ENCODE measurements at regions not wholly inside any gene's neighbourhood (a gene's known extent, or its start where the extent isn't known, plus 50 kb on each side); places are given as distances from the start of the nearest gene placed in this dataset.
"Not testable (repeated sequence)": the region's sequence is repeated elsewhere in the genome, so short reads cannot be mapped to it uniquely, and the experiment has no call there.

DNA sequence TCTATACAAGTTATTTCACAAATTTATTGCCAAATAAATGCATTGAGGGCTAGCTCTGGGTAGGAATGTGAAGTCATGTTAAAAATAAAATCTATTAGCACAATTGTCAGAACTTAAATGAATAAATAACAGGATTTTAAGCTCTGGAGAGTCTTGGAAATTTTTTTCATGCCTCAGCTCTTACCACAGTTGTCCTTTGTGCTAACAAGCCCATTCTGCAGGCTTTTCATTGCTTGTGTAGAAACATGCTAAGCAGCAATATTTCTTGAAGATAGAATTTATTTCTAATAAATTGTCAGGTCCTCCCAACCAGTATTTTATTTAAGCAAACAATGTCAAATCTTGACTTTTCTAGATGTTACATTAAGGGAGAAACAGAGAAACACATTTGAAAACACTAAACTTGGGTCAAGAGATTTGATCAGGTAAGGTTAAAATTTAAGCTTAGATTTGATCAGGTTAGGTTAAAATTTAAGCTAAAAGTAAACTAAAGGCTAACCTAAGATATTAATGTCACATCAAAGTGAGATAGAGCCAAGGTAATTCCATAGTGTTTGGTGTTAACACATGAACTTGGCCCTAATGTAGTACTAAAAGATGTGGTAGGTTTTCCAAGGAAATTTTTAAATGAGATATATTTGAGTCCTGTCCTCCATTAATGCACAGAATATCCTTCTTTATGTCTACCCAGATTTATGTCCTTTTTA is 179.1 kb upstream of the IL1RAPL1 start:
- intact Hi-C loops (cut with DNase I): no loop called here
- DNase-seq (ENCODE audit: missing footprints) (no peak), ATAC-seq (no peak)

- intact Hi-C loops (cut with DNase I): no loop called here
- DNase-seq (ENCODE audit: missing footprints) (no peak), ATAC-seq (no peak)
Observed at GRCh38 chrX:28398342-28398741, 188.9 kb upstream of the IL1RAPL1 start.

DNA sequence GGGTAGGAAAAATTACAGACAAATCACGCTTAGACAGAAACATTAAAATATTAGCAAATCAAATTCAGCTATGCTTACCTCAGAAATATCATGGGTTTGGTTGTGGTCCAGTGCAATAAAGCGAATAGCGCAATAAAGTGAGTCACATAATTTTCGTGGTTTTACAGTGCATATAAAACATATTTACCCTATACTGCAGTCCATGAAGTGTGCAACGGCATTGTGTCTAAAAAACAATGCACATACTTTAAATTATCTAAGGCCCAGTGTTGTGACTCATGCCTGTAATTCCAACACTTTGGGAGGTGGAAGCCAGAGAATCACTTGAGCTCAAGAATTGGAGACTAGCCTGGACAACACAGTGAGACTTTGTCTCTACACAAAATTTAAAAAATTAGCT is 195.7 kb upstream of the IL1RAPL1 start:
- intact Hi-C loops (cut with DNase I): no loop called here
- ATAC-seq: no peak
- DNase-seq (ENCODE audit: missing footprints): no peak

DNA sequence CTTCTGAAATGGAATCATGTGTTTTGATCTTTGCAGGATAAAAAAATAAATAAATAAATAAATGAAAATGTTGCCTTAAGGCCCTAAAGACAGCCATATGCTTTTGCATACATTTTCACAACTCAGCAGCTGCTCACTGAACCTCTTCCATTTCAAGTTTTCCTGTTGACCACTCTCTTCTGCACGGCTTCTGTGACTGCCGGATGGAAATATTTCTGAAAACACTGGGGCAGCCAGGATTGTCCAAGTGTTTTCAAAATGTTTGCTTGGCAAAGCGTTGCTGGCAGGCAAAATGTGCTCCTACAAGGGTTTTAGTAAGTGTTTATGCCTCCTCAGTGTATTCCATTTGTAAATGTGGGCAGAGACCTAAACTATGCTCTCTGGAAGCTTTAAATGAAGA is 208.1 kb upstream of the IL1RAPL1 start:
- intact Hi-C loops (cut with DNase I): no loop called here
- ATAC-seq: no peak
- DNase-seq (ENCODE audit: missing footprints): no peak

- DNase-seq (ENCODE audit: missing footprints); intact Hi-C loops (cut with DNase I); ATAC-seq: not testable (repeated sequence)
Observed at GRCh38 chrX:28367649-28368048, 219.6 kb upstream of the IL1RAPL1 start.

DNA sequence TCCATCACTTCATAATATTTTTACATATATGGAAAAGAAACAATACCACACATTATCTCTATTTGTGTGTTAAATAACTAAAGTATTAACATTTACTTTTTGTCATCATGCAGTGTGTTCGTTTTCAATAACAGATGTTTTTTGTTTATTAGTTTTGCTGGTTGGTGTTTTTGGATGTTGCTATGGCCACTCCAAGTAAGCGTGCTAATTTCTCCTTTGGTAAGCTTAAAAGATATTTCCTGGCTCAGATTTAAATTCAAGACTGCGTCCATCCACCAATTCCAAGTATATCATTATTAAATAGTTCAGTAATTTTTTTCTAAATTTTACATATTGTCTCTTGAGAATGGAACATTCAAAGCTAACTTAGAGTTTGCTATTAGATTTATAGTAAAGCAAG is 235.4 kb upstream of the IL1RAPL1 start:
- no peak for DNase-seq (ENCODE audit: missing footprints)
- ATAC-seq: no peak
- intact Hi-C loops (cut with DNase I): no loop called here

DNA sequence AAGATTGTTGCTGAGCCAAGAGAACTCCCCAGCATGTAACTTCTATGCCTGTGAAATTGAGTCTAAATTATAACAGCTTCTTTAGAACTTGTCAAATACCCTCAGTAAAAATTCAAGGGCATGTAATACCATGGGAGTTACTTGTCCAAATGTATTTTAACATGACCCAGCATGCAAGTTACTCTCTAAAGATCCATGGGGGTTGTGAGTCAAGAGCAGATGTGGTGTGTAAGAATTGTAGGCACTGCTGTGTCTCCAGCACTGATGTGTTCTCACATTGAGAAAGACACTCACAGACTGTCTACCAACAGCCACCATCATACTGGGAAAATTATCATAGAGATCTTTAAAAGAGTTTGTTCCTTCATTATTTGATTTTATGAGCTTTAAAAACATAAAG is 237.4 kb upstream of the IL1RAPL1 start:
- intact Hi-C loops (cut with DNase I): no loop called here
- ATAC-seq (no peak), DNase-seq (ENCODE audit: missing footprints) (no peak)

DNA sequence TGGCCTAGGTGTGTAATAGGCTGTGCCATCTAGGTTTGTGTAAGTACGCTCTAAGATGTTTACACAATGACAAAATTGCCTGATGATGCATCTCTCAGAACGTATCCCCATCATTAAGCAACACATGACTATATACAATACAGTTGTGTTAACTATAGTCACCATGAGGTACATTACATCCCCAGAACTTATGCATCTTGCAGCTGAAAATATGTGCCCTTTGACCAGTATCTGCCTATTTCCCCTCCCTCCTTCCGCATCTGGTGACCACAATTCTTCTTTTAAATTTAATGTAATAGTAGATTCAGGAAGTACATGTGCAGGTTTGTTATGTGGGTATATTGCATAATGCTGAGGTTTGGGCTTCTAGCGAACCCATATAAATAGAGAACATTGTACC is 239.8 kb upstream of the IL1RAPL1 start:
- no peak for ATAC-seq
- intact Hi-C loops (cut with DNase I): no loop called here
- no peak for DNase-seq (ENCODE audit: missing footprints)

GRCh38 chrX:28329156-28329555 is 258.1 kb upstream of the IL1RAPL1 start:
- ATAC-seq (no peak), DNase-seq (ENCODE audit: missing footprints) (no peak)
- intact Hi-C loops (cut with DNase I): no loop called here

DNA sequence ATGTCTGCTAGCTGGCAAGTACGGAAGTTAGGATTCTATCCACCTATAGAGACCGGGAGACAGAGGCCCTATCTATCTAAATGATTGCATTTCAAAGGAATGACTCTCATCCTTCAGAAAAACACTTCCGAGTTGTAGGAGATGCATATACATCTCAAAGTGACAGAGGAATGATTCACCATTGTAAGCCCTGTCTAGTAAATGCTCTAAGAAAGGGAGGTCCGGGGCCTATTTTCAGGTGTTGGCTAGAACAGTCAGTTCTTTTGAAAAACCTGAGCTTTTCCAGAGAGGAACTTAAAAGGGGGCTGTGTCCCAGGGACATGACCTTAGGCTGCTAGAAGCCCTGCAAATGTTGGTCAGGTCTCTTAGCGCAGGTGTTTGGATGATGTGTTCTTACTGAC is 262.9 kb upstream of the IL1RAPL1 start:
- DNase-seq (ENCODE audit: missing footprints) (no peak), ATAC-seq (no peak)
- intact Hi-C loops (cut with DNase I): no loop called here

DNA sequence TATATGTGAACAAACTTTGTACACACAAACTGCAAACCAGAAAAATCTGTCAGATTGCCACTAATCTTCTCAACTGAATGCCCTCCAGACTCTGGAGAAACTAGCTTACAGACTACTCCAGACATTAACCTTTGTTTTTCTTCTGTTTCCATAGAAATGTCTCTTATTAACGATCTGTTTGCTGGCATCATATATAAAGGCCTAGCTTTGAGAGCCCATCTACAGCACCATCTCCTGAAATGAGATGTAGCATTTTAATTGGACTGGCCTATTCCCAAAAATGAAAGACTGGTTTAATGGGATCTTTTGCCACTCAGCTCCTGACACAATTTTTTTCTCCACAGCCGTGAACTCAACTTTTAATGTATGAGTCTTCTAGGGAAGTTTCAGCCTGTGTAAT is 266.0 kb upstream of the IL1RAPL1 start:
- intact Hi-C loops (cut with DNase I): no loop called here
- no peak for DNase-seq (ENCODE audit: missing footprints)
- no peak for ATAC-seq

DNA sequence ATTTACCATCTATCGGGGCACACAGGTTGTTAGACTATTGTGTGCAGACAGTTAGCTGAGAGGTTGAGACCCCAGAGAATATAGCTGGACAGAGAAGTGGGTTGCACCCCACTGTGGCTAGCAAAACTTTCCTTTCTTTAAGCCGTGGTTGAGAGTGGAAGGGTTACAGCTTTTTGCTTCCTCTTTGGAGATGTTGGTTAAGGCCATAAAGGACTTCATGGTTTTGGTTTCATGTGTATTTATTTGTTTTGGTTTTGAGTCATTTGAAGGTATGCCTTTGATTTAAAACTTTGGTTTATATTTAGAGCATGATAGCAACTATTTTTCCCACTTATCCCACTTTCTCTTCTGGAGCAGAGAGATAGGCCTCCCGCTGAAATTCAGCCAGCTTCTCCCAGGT is 274.3 kb upstream of the IL1RAPL1 start:
- no peak for ATAC-seq

DNA sequence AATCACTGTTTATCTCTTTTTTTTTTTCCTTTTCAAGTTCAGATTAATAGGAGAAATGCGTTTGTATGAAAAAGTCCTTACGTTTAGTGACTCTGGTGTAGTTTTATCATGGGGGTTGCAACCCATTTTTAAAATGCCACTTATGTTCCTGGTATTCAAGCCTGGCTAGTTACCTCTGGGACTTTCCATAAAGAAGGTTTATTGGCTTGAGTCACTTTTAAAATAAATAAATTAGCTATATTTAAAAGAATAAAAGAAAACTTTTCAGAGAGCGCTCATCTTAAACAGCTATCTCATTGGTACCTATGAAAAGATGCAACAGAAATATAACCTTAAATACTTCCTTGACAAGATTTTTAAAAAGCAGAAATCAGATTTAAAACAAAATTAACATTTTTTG is 275.0 kb upstream of the IL1RAPL1 start:
- ATAC-seq (no peak), DNase-seq (ENCODE audit: missing footprints) (no peak)
- intact Hi-C loops (cut with DNase I): no loop called here

More for the DNA sequence above, 274.3 kb upstream of the IL1RAPL1 start:
- intact Hi-C loops (cut with DNase I): no loop called here
- DNase-seq (ENCODE audit: missing footprints): no peak

- intact Hi-C loops (cut with DNase I): no loop called here
- DNase-seq (ENCODE audit: missing footprints): no peak
- ATAC-seq: no peak
Observed at GRCh38 chrX:28311466-28311865, 275.8 kb upstream of the IL1RAPL1 start.

- intact Hi-C loops (cut with DNase I): no loop called here
- DNase-seq (ENCODE audit: missing footprints): no peak
- no peak for ATAC-seq
Observed at GRCh38 chrX:28303486-28303885, 283.8 kb upstream of the IL1RAPL1 start.

- ATAC-seq (no peak), DNase-seq (ENCODE audit: missing footprints) (no peak)
- intact Hi-C loops (cut with DNase I): no loop called here
Observed at GRCh38 chrX:28278726-28279125, 297.5 kb upstream of the DCAF8L1 start.

DNA sequence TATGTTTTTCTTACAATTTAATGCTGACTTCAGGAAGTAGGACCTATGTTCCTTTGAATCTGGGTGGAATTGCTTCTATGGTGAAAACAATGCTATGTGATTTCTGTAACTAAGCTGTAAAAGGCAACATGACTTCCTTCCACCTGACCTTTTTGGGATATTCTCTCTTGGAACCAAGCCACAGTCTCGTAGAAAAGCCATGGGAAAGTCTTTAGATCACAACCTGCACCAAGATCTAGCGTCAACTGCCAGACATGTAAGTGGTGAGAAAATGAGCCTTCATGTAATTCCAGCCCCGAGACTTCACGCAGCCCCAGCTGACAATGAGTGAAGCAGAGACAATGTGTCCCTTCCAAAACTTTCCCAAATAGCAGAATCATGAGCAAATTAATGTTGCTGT is 297.0 kb upstream of the DCAF8L1 start:
- no peak for ATAC-seq
- DNase-seq (ENCODE audit: missing footprints): no peak
- intact Hi-C loops (cut with DNase I): no loop called here

DNA sequence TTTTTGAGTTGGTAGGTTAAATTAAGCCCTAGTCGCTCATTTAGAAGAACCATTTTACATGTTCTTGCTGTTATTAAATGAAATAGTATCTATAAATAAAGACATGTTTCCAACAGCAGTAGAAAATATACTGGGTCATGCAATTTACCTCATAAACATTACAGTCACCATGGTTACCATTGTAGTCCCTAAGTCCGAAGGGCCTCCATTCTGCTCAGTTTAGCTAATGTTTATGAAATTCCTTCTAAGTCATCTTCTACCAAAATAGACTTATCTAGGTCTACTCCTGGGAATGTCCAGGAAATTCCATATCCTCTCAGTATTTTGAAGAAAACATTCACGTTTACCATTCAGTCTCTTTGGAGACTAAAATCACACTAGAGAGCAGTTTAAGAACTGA is 292.5 kb upstream of the DCAF8L1 start:
- no peak for ATAC-seq
- no peak for DNase-seq (ENCODE audit: missing footprints)
- intact Hi-C loops (cut with DNase I): no loop called here

DNA sequence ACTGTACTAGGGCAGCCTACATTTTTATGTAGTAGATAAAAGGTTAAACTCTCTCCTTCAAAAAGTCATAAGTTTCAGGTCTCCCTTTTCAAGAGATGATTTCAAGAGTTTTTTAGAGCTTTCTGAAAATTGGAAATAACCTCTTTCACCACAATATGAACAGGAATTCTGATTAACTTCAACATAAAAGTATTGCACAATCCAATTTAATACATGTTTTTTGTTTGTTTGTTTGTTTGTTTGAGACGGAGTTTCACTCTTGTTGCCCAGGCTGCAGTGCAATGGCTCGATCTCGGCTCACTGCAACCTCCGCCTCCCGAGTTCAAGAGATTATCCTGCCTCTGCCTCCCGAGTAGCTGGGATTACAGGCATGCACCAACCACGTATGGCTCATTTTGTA is 265.4 kb upstream of the DCAF8L1 start:
- ATAC-seq (no peak), DNase-seq (ENCODE audit: missing footprints) (no peak)
- intact Hi-C loops (cut with DNase I): no loop called here

- ATAC-seq: no peak
- intact Hi-C loops (cut with DNase I): no loop called here
- DNase-seq (ENCODE audit: missing footprints): no peak
Observed at GRCh38 chrX:28229217-28229616, 248.0 kb upstream of the DCAF8L1 start.

GRCh38 chrX:28225513-28225912 is 244.3 kb upstream of the DCAF8L1 start:
- DNase-seq (ENCODE audit: missing footprints): no peak
- intact Hi-C loops (cut with DNase I): no loop called here
- no peak for ATAC-seq
